Neuronal stem cell (in vitro differentiated cells): ENCODE measurements at regions not wholly inside any gene's neighbourhood (a gene's known extent, or its start where the extent isn't known, plus 50 kb on each side); places are given as distances from the start of the nearest gene placed in this dataset.

Experiments used
- DNase-seq: peaks from one replicate; pipeline ENCODE4 v3.0.0-alpha.2; 2013; ENCODE audit warnings: low spot score
- H2AFZ ChIP-seq: one replicate; pipeline ENCODE4 v1.6.1; 2013; ENCODE audit warnings: mild to moderate bottlenecking, low read length, inconsistent platforms
- H2AK5ac ChIP-seq: 2 replicates; pipeline ENCODE4 v1.6.1; 2013; ENCODE audit warnings: low read depth, mild to moderate bottlenecking, inconsistent platforms, low read length, moderate library complexity, mixed read lengths
- H2BK120ac ChIP-seq: 2 replicates; pipeline ENCODE4 v1.6.1; 2013; ENCODE audit warnings: low read depth, mild to moderate bottlenecking, inconsistent platforms, low read length, moderate library complexity, mixed read lengths
- H2BK12ac ChIP-seq: one replicate; pipeline ENCODE4 v1.6.1; 2013; ENCODE audit warnings: low read length, inconsistent platforms
- H2BK15ac ChIP-seq: 2 replicates; pipeline ENCODE4 v1.6.1; 2013; ENCODE audit warnings: mild to moderate bottlenecking, low read length, inconsistent platforms, mixed read lengths
- H2BK5ac ChIP-seq: one replicate; pipeline ENCODE4 v1.6.1; 2013; ENCODE audit warnings: inconsistent platforms, mild to moderate bottlenecking, low read length, moderate library complexity
- H3K14ac ChIP-seq: one replicate; pipeline ENCODE4 v1.6.1; 2013; ENCODE audit warnings: low read length, inconsistent platforms
- H3K18ac ChIP-seq: 2 replicates; pipeline ENCODE4 v1.6.1; 2013; ENCODE audit warnings: low read length, inconsistent platforms
- H3K23ac ChIP-seq: 2 replicates; pipeline ENCODE4 v1.6.1; 2013; ENCODE audit warnings: low read depth, mild to moderate bottlenecking, mixed read lengths, low read length, inconsistent platforms; ENCODE audit not compliant: poor library complexity
- H3K27ac ChIP-seq: replicated peaks from 3 replicates; pipeline ENCODE4 v1.5.1; 2013; ENCODE audit warnings: low read length, inconsistent platforms
- H3K27me3 ChIP-seq, 3 experiments: 2 replicates each; pipeline ENCODE4 v1.6.1; 2013; ENCODE audit warnings: low read length in 3 of 3, mild to moderate bottlenecking in 2 of 3, inconsistent platforms in 1 of 3, low read depth in 1 of 3, mixed read lengths in 1 of 3, moderate library complexity in 1 of 3; ENCODE audit not compliant: control insufficient read depth in 3 of 3, insufficient read depth in 3 of 3
- H3K36me3 ChIP-seq, 2 donors: replicated peaks in 1 of 2; 2 replicates each; pipeline ENCODE4 v1.6.1; 2013; ENCODE audit warnings: low read length in 2 of 2; ENCODE audit not compliant: control insufficient read depth in 2 of 2, insufficient read depth in 2 of 2
- H3K4ac ChIP-seq: 2 replicates; pipeline ENCODE4 v1.6.1; 2013; ENCODE audit warnings: inconsistent platforms, mild to moderate bottlenecking, low read length, moderate library complexity
- H3K4me1 ChIP-seq, 2 donors: 1 replicate in 1 of 2; 2 replicates in 1 of 2; pipeline ENCODE4 v1.6.1; 2013; ENCODE audit warnings: low read length in 2 of 2, low read depth in 1 of 2; ENCODE audit not compliant: control insufficient read depth in 2 of 2, insufficient read depth in 1 of 2
- H3K4me2 ChIP-seq: one replicate; pipeline ENCODE4 v1.6.1; 2013; ENCODE audit warnings: mild to moderate bottlenecking, low read length, inconsistent platforms; ENCODE audit not compliant: insufficient read depth, poor library complexity, severe bottlenecking
- H3K4me3 ChIP-seq, 2 donors: 2 replicates each; pipeline ENCODE4 v1.5.1; 2013; ENCODE audit warnings: low read length in 2 of 2, mild to moderate bottlenecking in 2 of 2, inconsistent platforms in 1 of 2, moderate library complexity in 1 of 2
- H3K79me1 ChIP-seq: one replicate; pipeline ENCODE4 v1.6.1; 2013; ENCODE audit warnings: low read depth, mild to moderate bottlenecking, inconsistent platforms, low read length, moderate library complexity
- H3K9ac ChIP-seq: one replicate; pipeline ENCODE4 v1.6.1; 2013; ENCODE audit warnings: mild to moderate bottlenecking, low read depth, low read length, inconsistent platforms; ENCODE audit not compliant: poor library complexity
- H3K9me3 ChIP-seq, 2 donors: replicated peaks in 1 of 2; 2 replicates each; pipeline versions ENCODE3 to v1.6.1; 2013; ENCODE audit warnings: low read length in 2 of 2, mild to moderate bottlenecking in 2 of 2, inconsistent platforms in 1 of 2, low read depth in 1 of 2, mixed read lengths in 1 of 2, moderate library complexity in 1 of 2; ENCODE audit not compliant: control insufficient read depth in 2 of 2, insufficient read depth in 1 of 2
- H4K8ac ChIP-seq: one replicate; pipeline ENCODE4 v1.6.1; 2013; ENCODE audit warnings: low read depth, mild to moderate bottlenecking, inconsistent platforms, low read length, moderate library complexity
- H4K91ac ChIP-seq: one replicate; pipeline ENCODE4 v1.6.1; 2013; ENCODE audit warnings: low read length, low read depth, mild to moderate bottlenecking, inconsistent platforms; ENCODE audit not compliant: poor library complexity
- WGBS, 2 donors: extraction: QIAGEN DNeasy Blood & Tissue Kit; methylation state at CpG; one replicate each; pipeline ENCODE4 v1.1.7; 2013; ENCODE audit warnings: missing lambda C conversion rate in 2 of 2, mixed read lengths in 1 of 2; ENCODE audit not compliant: insufficient read length in 2 of 2, insufficient replicate concordance in 1 of 2; ENCODE audit errors: extremely low coverage in 2 of 2; 5-methylcytosine and 5-hydroxymethylcytosine counted together

DNA sequence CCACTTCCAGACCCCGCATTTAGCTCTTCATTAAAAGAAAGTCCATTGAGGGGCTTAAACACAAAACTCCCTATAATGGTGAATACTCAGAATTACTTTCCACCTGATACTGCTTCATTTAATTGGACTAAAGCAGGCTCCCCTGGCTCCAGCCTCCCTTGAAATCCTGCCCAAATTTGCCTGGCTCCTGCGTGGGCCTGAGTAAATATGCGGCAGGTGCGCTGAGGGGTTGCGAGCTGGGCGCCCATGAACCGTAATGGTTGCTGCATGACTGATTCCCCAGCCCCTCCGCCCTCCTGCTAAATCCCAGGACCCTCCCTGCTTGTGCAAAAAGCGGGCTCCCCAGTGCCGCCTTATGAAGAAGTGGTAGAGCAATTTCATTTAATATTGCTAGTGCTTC is 639.7 kb downstream of the BNC2 start:
- Histone ChIP-seq H3K9ac (no peak overlapping the region), H2BK15ac (no peak overlapping the region), H3K4me2 (no peak overlapping the region), H4K8ac (no peak overlapping the region), H2BK120ac (no peak overlapping the region), H3K18ac (no peak overlapping the region), H3K27ac (no peak overlapping the region), H3K4me3 (no peak overlapping the region), H2BK12ac (no peak overlapping the region), H2AK5ac (no peak overlapping the region), H3K14ac (no peak overlapping the region), H4K91ac (no peak overlapping the region), H3K27me3 (no peaks in the 10 kb centered on the region), H3K23ac (no peak overlapping the region), H3K36me3 (no peaks in the 10 kb centered on the region), H3K79me1 (no peaks in the 10 kb centered on the region), H3K4me1 (no peaks in the 10 kb centered on the region), H2AFZ (no peak overlapping the region), H3K4ac (no peak overlapping the region), H2BK5ac (no peak overlapping the region), H3K9me3 (no peaks in the 10 kb centered on the region)
- WGBS, 2 donors = no CpG with 5 or more reads among the region's 10 CpGs
- DNase-seq = no peak

DNA sequence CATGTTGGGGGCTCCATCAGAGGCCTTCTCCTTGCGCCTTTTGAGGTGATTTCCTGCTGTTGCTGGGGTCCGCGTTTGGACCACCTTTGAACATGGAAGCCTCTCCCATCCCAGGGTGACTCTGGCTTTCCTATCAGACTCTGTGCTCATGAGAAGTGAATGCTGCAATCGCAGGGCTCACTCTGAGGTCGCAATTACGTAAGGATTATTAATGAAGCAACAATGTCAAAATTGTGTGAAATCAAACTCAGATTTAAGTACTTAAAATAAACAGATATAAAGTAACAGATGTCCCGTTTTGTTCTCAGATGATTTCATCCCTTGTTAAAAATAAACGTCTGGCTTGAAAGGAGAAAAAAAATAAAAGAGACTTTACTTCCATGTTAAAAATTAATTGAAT is 634.2 kb downstream of the BNC2 start:
- Histone ChIP-seq H3K27ac (no peak overlapping the region), H2AK5ac (no peak overlapping the region), H3K4ac (no peak overlapping the region), H2BK12ac (no peak overlapping the region), H3K18ac (no peak overlapping the region), H3K36me3 (no peaks in the 10 kb centered on the region), H2BK5ac (no peak overlapping the region), H3K4me3 (no peak overlapping the region), H2AFZ (no peak overlapping the region), H4K91ac (no peak overlapping the region), H3K79me1 (no peaks in the 10 kb centered on the region), H2BK120ac (no peak overlapping the region), H3K23ac (no peak overlapping the region), H3K9me3 (no peaks in the 10 kb centered on the region), H4K8ac (no peak overlapping the region), H3K4me2 (no peak overlapping the region), H3K9ac (no peak overlapping the region), H3K27me3 (no peaks in the 10 kb centered on the region), H3K14ac (no peak overlapping the region), H3K4me1 (no peaks in the 10 kb centered on the region), H2BK15ac (no peak overlapping the region)
- DNase-seq = no peak
- WGBS, 2 donors = no CpG with 5 or more reads among the region's 8 CpGs

DNA sequence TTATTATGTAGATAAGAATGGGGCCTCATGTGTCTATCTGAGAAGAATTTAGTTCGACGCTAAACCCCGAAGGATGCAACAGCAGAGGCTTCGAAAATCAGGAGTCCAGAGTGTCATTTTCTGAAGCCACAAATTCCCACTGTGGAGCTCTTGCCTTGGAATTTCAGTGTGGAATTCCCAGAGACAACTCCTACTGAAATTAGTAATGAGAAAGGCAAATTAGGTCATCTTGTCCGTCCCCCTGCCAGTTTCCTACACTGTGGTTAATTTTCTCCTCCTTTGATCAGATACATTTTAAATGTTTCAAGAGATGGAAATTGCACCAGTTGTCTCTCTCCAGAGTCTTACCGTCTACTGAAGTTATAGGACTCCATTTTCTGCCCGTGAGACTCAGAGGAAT is 633.6 kb downstream of the BNC2 start:
- DNase-seq = no peak
- H4K91ac ChIP-seq = no peak overlapping the region
- no CpG with 5 or more reads among the region's 7 CpGs for WGBS, 2 donors
- no peaks in the 10 kb centered on the region for H3K27me3 ChIP-seq
- H2BK15ac ChIP-seq = no peak overlapping the region
- no peak overlapping the region for H3K4me2 ChIP-seq
- no peak overlapping the region for H3K4ac ChIP-seq
- H2BK120ac ChIP-seq = no peak overlapping the region
- no peak overlapping the region for H4K8ac ChIP-seq
- peaks cover 2 to 4% of the 10 kb centered on the region in 2 donors for H3K4me1 ChIP-seq
- H2BK5ac ChIP-seq = no peak overlapping the region
- no peaks in the 10 kb centered on the region for H3K9me3 ChIP-seq
- no peak overlapping the region for H3K27ac ChIP-seq
- H2BK12ac ChIP-seq = no peak overlapping the region
- H3K23ac ChIP-seq = no peak overlapping the region
- no peak overlapping the region for H3K4me3 ChIP-seq
- no peak overlapping the region for H2AK5ac ChIP-seq
- no peaks in the 10 kb centered on the region for H3K36me3 ChIP-seq
- H2AFZ ChIP-seq = no peak overlapping the region
- no peak overlapping the region for H3K9ac ChIP-seq
- H3K14ac ChIP-seq = no peak overlapping the region
- no peak overlapping the region for H3K18ac ChIP-seq
- H3K79me1 ChIP-seq = no peaks in the 10 kb centered on the region

DNA sequence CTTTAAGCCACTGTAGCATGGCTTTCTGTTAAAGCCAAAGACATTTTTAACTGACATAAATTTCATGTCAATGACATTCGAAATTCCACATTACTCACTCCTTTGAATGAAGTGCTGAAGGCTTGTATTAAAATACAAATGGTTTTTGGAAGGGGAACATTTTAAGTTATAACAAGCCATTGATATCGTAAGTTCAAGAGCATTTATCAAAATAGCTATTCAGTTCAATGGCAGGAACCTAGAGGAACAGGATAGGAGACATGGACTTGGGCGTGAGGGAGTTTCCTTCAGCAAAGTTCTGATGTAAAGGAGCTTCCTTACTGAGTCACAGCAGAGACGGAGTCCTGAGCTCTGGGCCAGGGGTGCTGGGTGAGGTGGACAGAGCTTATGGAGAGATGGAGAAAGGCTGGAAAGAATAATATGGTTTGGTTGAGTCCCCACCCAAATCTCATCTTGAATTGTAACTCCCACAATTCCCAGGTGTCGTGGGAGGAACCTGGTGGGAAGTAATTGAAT is 631.8 kb downstream of the BNC2 start:
- H2BK12ac ChIP-seq = no peak overlapping the region
- H3K36me3 ChIP-seq = no peaks in the 10 kb centered on the region
- H2AK5ac ChIP-seq = no peak overlapping the region
- no peak overlapping the region for H3K4me2 ChIP-seq
- WGBS, 2 donors = no CpG with 5 or more reads among the region's 5 CpGs
- no peak overlapping the region for H3K23ac ChIP-seq
- DNase-seq = no peak
- H3K27ac ChIP-seq = no peak overlapping the region
- H4K91ac ChIP-seq = no peak overlapping the region
- peaks cover 10 to 17% of the 10 kb centered on the region in 2 donors for H3K4me1 ChIP-seq
- no peaks in the 10 kb centered on the region for H3K79me1 ChIP-seq
- no peak overlapping the region for H3K9ac ChIP-seq
- no peak overlapping the region for H2BK120ac ChIP-seq
- no peak overlapping the region for H2BK5ac ChIP-seq
- no peaks in the 10 kb centered on the region for H3K9me3 ChIP-seq
- no peak overlapping the region for H2BK15ac ChIP-seq
- no peak overlapping the region for H3K4me3 ChIP-seq
- H3K18ac ChIP-seq = no peak overlapping the region
- no peak overlapping the region for H4K8ac ChIP-seq
- no peak overlapping the region for H3K14ac ChIP-seq
- no peak overlapping the region for H2AFZ ChIP-seq
- H3K27me3 ChIP-seq = no peaks in the 10 kb centered on the region
- no peak overlapping the region for H3K4ac ChIP-seq
